H1 (cell line): ENCODE measurements at regions not wholly inside any gene's neighbourhood (a gene's known extent, or its start where the extent isn't known, plus 50 kb on each side); places are given as distances from the start of the nearest gene placed in this dataset.

Source experiments
- POLR2A ChIP-seq, 2 experiments: IDR thresholded peaks; 1 replicate in 1 of 2; 2 replicates in 1 of 2; pipeline ENCODE4 v1.6.1; 2011; ENCODE audit warnings: low read depth in 2 of 2, low read length in 2 of 2, mild to moderate bottlenecking in 2 of 2; ENCODE audit errors: control extremely low read depth in 1 of 2
- TAF7 ChIP-seq: optimal IDR thresholded peaks from 2 replicates; pipeline ENCODE3; 2011; ENCODE audit warnings: low read depth, mild to moderate bottlenecking, inconsistent platforms, low read length, moderate library complexity, borderline replicate concordance
- TF ChIP-seq, protein P1 (sequence below): IDR thresholded peaks from 2 replicates; pipeline ENCODE4 v1.6.1; 2012; ENCODE audit warnings: inconsistent platforms
- TF ChIP-seq, protein P2 (sequence below), 3 experiments: IDR thresholded peaks; 1 replicate in 2 of 3; 2 replicates in 1 of 3; pipeline versions ENCODE4 v1.5.1 to v1.6.1; 2011; ENCODE audit warnings: low read length in 3 of 3, mild to moderate bottlenecking in 3 of 3, inconsistent platforms in 2 of 3, low read depth in 1 of 3, moderate library complexity in 1 of 3; ENCODE audit not compliant: insufficient read depth in 1 of 3; ENCODE audit errors: control extremely low read depth in 1 of 3

DNA sequence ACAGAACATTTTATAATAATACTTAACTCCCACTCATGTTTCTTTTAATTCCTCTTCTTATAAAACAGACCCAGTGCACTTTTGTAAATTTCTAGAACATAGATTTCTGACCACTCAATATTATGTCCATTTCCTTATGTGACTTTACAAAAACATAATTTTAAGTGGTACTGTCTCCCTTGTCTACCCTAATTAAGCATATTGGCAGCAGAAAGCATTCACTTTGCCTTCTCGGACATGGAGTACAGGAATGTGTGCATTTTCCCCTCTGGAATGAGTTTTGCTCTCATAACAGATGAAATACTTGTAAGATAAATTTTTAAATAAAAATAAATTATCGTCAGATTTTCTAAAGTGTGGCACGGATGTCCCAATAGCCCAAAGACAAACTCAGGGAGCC is 129.5 kb upstream of the MDM1 start:
- TF ChIP-seq TAF7 (no peak), POLR2A (IDR thresholded peaks at IDR 0.05; ENCODE audit: control extremely low read depth in 1 of 2, low read depth in 2 of 2, low read length in 2 of 2) (no peak)
- TF ChIP-seq, protein P1, sequence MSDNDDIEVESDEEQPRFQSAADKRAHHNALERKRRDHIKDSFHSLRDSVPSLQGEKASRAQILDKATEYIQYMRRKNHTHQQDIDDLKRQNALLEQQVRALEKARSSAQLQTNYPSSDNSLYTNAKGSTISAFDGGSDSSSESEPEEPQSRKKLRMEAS = no peak
- TF ChIP-seq, protein P2, sequence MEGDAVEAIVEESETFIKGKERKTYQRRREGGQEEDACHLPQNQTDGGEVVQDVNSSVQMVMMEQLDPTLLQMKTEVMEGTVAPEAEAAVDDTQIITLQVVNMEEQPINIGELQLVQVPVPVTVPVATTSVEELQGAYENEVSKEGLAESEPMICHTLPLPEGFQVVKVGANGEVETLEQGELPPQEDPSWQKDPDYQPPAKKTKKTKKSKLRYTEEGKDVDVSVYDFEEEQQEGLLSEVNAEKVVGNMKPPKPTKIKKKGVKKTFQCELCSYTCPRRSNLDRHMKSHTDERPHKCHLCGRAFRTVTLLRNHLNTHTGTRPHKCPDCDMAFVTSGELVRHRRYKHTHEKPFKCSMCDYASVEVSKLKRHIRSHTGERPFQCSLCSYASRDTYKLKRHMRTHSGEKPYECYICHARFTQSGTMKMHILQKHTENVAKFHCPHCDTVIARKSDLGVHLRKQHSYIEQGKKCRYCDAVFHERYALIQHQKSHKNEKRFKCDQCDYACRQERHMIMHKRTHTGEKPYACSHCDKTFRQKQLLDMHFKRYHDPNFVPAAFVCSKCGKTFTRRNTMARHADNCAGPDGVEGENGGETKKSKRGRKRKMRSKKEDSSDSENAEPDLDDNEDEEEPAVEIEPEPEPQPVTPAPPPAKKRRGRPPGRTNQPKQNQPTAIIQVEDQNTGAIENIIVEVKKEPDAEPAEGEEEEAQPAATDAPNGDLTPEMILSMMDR (IDR thresholded peaks at IDR 0.05; ENCODE audit: control extremely low read depth in 1 of 3, insufficient read depth in 1 of 3, low read depth in 1 of 3, low read length in 3 of 3) = no peak
